Urinary bladder (tissue), 3 donors: ENCODE measurements at regions not wholly inside any gene's neighbourhood (a gene's known extent, or its start where the extent isn't known, plus 50 kb on each side); places are given as distances from the start of the nearest gene placed in this dataset.

Source experiments
- DNase-seq: peaks from one replicate; pipeline ENCODE4 v3.0.0-alpha.2; 2015; ENCODE audit errors: extremely low spot score
- H3K27ac ChIP-seq: one replicate; pipeline ENCODE4 v1.5.1; 2013; ENCODE audit warnings: low read depth, mild to moderate bottlenecking, moderate library complexity
- H3K36me3 ChIP-seq: one replicate; pipeline ENCODE4 v1.6.1; 2013; ENCODE audit warnings: mild to moderate bottlenecking, moderate library complexity; ENCODE audit not compliant: insufficient read depth
- H3K4me1 ChIP-seq: one replicate; pipeline ENCODE4 v1.6.1; 2013; ENCODE audit warnings: mild to moderate bottlenecking, moderate library complexity; ENCODE audit not compliant: insufficient read depth
- H3K4me3 ChIP-seq: one replicate; pipeline ENCODE4 v1.5.1; 2013; ENCODE audit warnings: low read depth, low read length
- WGBS: extraction: QIAGEN DNeasy Blood & Tissue Kit; methylation state at CpG from one replicate; pipeline ENCODE4 v1.1.7; 2013; 5-methylcytosine and 5-hydroxymethylcytosine counted together
- donor health status: healthy with polysubstance abuse.
- donor health status: healthy.

GRCh38 chr6:165936096-165936495, 231.6 kb downstream of the TBXT start:
- Histone ChIP-seq H3K4me3 (no peak overlapping the region), H3K36me3 (no peaks in the 10 kb centered on the region), H3K4me1 (no peaks in the 10 kb centered on the region), H3K27ac (no peak overlapping the region)
- DNase-seq = no peak
- WGBS = 83% methylated on average over 3 of the region's 3 CpGs

- no peak for DNase-seq
- WGBS = 74% methylated on average over 9 of the region's 9 CpGs
- Histone ChIP-seq H3K4me3 (no peak overlapping the region), H3K36me3 (no peaks in the 10 kb centered on the region), H3K27ac (no peak overlapping the region), H3K4me1 (no peaks in the 10 kb centered on the region)
Measured at GRCh38 chr6:165931675-165932074, 236.0 kb downstream of the TBXT start.

- Histone ChIP-seq H3K27ac (no peak overlapping the region), H3K36me3 (no peaks in the 10 kb centered on the region), H3K4me3 (no peak overlapping the region), H3K4me1 (no peaks in the 10 kb centered on the region)
- DNase-seq = no peak
- WGBS = 88% methylated on average over 18 of the region's 18 CpGs
Measured at GRCh38 chr6:165930668-165931214, 236.9 kb downstream of the TBXT start.

GRCh38 chr6:165929607-165930006, 238.0 kb downstream of the TBXT start:
- Histone ChIP-seq H3K4me1 (no peaks in the 10 kb centered on the region), H3K36me3 (no peaks in the 10 kb centered on the region), H3K27ac (no peak overlapping the region), H3K4me3 (no peak overlapping the region)
- DNase-seq = no peak
- WGBS = 93% methylated on average over 8 of the region's 8 CpGs

GRCh38 chr6:165926378-165926777, 241.3 kb downstream of the TBXT start:
- Histone ChIP-seq H3K4me1 (no peaks in the 10 kb centered on the region), H3K4me3 (no peak overlapping the region), H3K27ac (no peak overlapping the region), H3K36me3 (no peaks in the 10 kb centered on the region)
- 47% methylated on average over 4 of the region's 4 CpGs for WGBS
- no peak for DNase-seq

GRCh38 chr6:165925474-165926156, 242.0 kb downstream of the TBXT start:
- no peaks in the 10 kb centered on the region for H3K4me1 ChIP-seq
- DNase-seq = no peak
- H3K27ac ChIP-seq = no peak overlapping the region
- H3K36me3 ChIP-seq = no peaks in the 10 kb centered on the region
- 34% methylated on average over 1 of the region's 1 CpG for WGBS
- no peak overlapping the region for H3K4me3 ChIP-seq

- 64% methylated on average over 6 of the region's 6 CpGs for whole genome bisulfite sequencing
- Histone ChIP-seq H3K4me3 (no peak overlapping the region), H3K4me1 (no peaks in the 10 kb centered on the region), H3K27ac (no peak overlapping the region), H3K36me3 (no peaks in the 10 kb centered on the region)
- DNase-seq = no peak
Measured at GRCh38 chr6:165922309-165922794, 245.3 kb downstream of the TBXT start.

GRCh38 chr6:165920896-165921671, 246.6 kb downstream of the TBXT start:
- no peaks in the 10 kb centered on the region for H3K36me3 ChIP-seq
- H3K4me3 ChIP-seq = no peak overlapping the region
- H3K27ac ChIP-seq = no peak overlapping the region
- no peak for DNase-seq
- WGBS = 73% methylated on average over 4 of the region's 4 CpGs
- no peaks in the 10 kb centered on the region for H3K4me1 ChIP-seq

- Histone ChIP-seq H3K36me3 (no peaks in the 10 kb centered on the region), H3K4me3 (no peak overlapping the region), H3K4me1 (no peaks in the 10 kb centered on the region), H3K27ac (no peak overlapping the region)
- WGBS = 94% methylated on average over 14 of the region's 14 CpGs
- no peak for DNase-seq
Measured at GRCh38 chr6:165917576-165917975, 250.1 kb downstream of the TBXT start.

GRCh38 chr6:165915022-165915770, 252.2 kb upstream of the PDE10A start:
- H3K36me3 ChIP-seq = no peaks in the 10 kb centered on the region
- no peak overlapping the region for H3K27ac ChIP-seq
- WGBS = 87% methylated on average over 10 of the region's 10 CpGs
- no peak overlapping the region for H3K4me3 ChIP-seq
- no peak for DNase-seq
- H3K4me1 ChIP-seq = no peaks in the 10 kb centered on the region

GRCh38 chr6:165913676-165914570, 250.9 kb upstream of the PDE10A start:
- no peak for DNase-seq
- Histone ChIP-seq H3K4me1 (no peaks in the 10 kb centered on the region), H3K4me3 (no peak overlapping the region), H3K27ac (no peak overlapping the region), H3K36me3 (no peaks in the 10 kb centered on the region)
- 53% methylated on average over 8 of the region's 8 CpGs for WGBS

- H3K27ac ChIP-seq = no peak overlapping the region
- WGBS = 59% methylated on average over 11 of the region's 11 CpGs
- H3K4me3 ChIP-seq = no peak overlapping the region
- H3K4me1 ChIP-seq = no peaks in the 10 kb centered on the region
- no peak for DNase-seq
- no peaks in the 10 kb centered on the region for H3K36me3 ChIP-seq
Measured at GRCh38 chr6:165910184-165910966, 247.3 kb upstream of the PDE10A start.
